SK-N-MC (cell line): ENCODE measurements at regions not wholly inside any gene's neighbourhood (a gene's known extent, or its start where the extent isn't known, plus 50 kb on each side); places are given as distances from the start of the nearest gene placed in this dataset.

Experiments used
- EZH2 ChIP-seq: fragments of 200-600 bp; sonication (generic); IDR thresholded peaks from one replicate; pipeline ENCODE4 v1.6.1; 2017; ENCODE audit warnings: antibody characterized with exemption
- POLR2AphosphoS5 ChIP-seq: IDR thresholded peaks from 2 replicates; pipeline ENCODE4 v1.6.1; 2012; ENCODE audit warnings: mild to moderate bottlenecking, low read depth, low read length, borderline replicate concordance

GRCh38 chr9:107737610-107737986 is 248.0 kb upstream of the KLF4 start:
- TF ChIP-seq POLR2AphosphoS5 (no peak), EZH2 (no peak)
